IMR-90 (cell line): ENCODE measurements at regions not wholly inside any gene's neighbourhood (a gene's known extent, or its start where the extent isn't known, plus 50 kb on each side); places are given as distances from the start of the nearest gene placed in this dataset.

ENCODE experiments used
- ATAC-seq: fragments of 200-7000 bp; cut with Tn5 transposase; 2 replicates; pipeline ENCODE4 v1.9.1; 2020; ENCODE audit warnings: low read depth, mild to moderate bottlenecking, moderate library complexity
- BruUV-seq: library from RNA; stranded (reverse); fragments of 400-500 nt; replicated peaks from 2 replicates; lab custom pipeline; 2021; lab: Mats Ljungman, UMichigan
- CTCF ChIA-PET: fragments of 300-600 bp; formaldehyde crosslinking; extraction: SDS; loops from one replicate; lab custom pipeline; 2021; ENCODE audit warnings: antibody characterized with exemption; lab: Yijun Ruan, JAX
- POLR2A ChIA-PET: fragments of 300-600 bp; sonication (Branson Sonifier 250); formaldehyde crosslinking; loops from one replicate; lab custom pipeline; 2022; ENCODE audit warnings: antibody characterized with exemption; ENCODE audit not compliant: unreplicated experiment; lab: Charles Lee
- DNase-seq: peaks from one replicate; pipeline ENCODE4 v3.0.0; 2013
- H2AFZ ChIP-seq: replicated peaks from 2 replicates; pipeline ENCODE3; 2013; ENCODE audit warnings: low read length, mild to moderate bottlenecking; ENCODE audit not compliant: poor library complexity
- H2AK5ac ChIP-seq: 2 replicates; pipeline ENCODE4 v1.6.1; 2013; ENCODE audit warnings: low read depth, low read length, inconsistent platforms
- H2AK9ac ChIP-seq: replicated peaks from 2 replicates; pipeline ENCODE3; 2013; ENCODE audit warnings: mild to moderate bottlenecking, low read depth, low read length, moderate library complexity; ENCODE audit not compliant: poor library complexity
- H2BK120ac ChIP-seq: 2 replicates; pipeline ENCODE4 v1.6.1; 2013; ENCODE audit warnings: low read depth, low read length, inconsistent platforms
- H2BK15ac ChIP-seq: 3 replicates; pipeline ENCODE4 v1.6.1; 2013; ENCODE audit warnings: low read depth, low read length, inconsistent platforms
- H2BK20ac ChIP-seq: 2 replicates; pipeline ENCODE4 v1.6.1; 2013; ENCODE audit warnings: low read depth, mild to moderate bottlenecking, inconsistent platforms, low read length, moderate library complexity
- H2BK5ac ChIP-seq: 2 replicates; pipeline ENCODE4 v1.6.1; 2013; ENCODE audit warnings: mild to moderate bottlenecking, low read depth, low read length, inconsistent platforms; ENCODE audit not compliant: poor library complexity, severe bottlenecking
- H3K14ac ChIP-seq: replicated peaks from 2 replicates; pipeline ENCODE4 v1.6.1; 2013; ENCODE audit warnings: low read depth, low read length, inconsistent platforms
- H3K18ac ChIP-seq: 2 replicates; pipeline ENCODE4 v1.6.1; 2013; ENCODE audit warnings: low read depth, low read length, control low read depth
- H3K23ac ChIP-seq: 2 replicates; pipeline ENCODE4 v1.6.1; 2013; ENCODE audit warnings: low read depth, low read length, inconsistent platforms
- H3K27ac ChIP-seq: 2 replicates; pipeline ENCODE4 v1.5.1; 2013; ENCODE audit warnings: mild to moderate bottlenecking, control low read depth, low read length; ENCODE audit not compliant: insufficient read depth
- H3K27me3 ChIP-seq: 2 replicates; pipeline ENCODE4 v1.6.1; 2013; ENCODE audit warnings: low read length; ENCODE audit not compliant: control insufficient read depth, insufficient read depth
- H3K36me3 ChIP-seq: 2 replicates; pipeline ENCODE4 v1.6.1; 2013; ENCODE audit warnings: low read length, mixed read lengths; ENCODE audit not compliant: control insufficient read depth, insufficient read depth
- H3K4ac ChIP-seq: 2 replicates; pipeline ENCODE4 v1.6.1; 2013; ENCODE audit warnings: low read depth, low read length, inconsistent platforms
- H3K4me1 ChIP-seq: 2 replicates; pipeline ENCODE4 v1.6.1; 2013; ENCODE audit warnings: low read length, mixed read lengths; ENCODE audit not compliant: control insufficient read depth, insufficient read depth
- H3K4me2 ChIP-seq: 2 replicates; pipeline ENCODE4 v1.6.1; 2013; ENCODE audit warnings: low read depth, mild to moderate bottlenecking, control low read depth, low read length, moderate library complexity
- H3K4me3 ChIP-seq: 2 replicates; pipeline ENCODE4 v1.5.1; 2013; ENCODE audit warnings: low read depth, mild to moderate bottlenecking, control low read depth, low read length, moderate library complexity; ENCODE audit not compliant: insufficient read depth
- H3K56ac ChIP-seq: 2 replicates; pipeline ENCODE4 v1.6.1; 2013; ENCODE audit warnings: low read length, inconsistent platforms; ENCODE audit not compliant: insufficient read depth; ENCODE audit errors: extremely low read depth
- H3K79me1 ChIP-seq, 2 experiments: 2 replicates each; pipeline ENCODE4 v1.6.1; 2013; ENCODE audit warnings: low read length in 2 of 2, inconsistent platforms in 1 of 2, low read depth in 1 of 2
- H3K9ac ChIP-seq: 2 replicates; pipeline ENCODE4 v1.6.1; 2013; ENCODE audit warnings: low read depth, low read length, control low read depth
- H3K9me1 ChIP-seq: 2 replicates; pipeline ENCODE4 v1.6.1; 2013; ENCODE audit warnings: low read length, inconsistent platforms; ENCODE audit not compliant: insufficient read depth
- H3K9me3 ChIP-seq: 2 replicates; pipeline ENCODE4 v1.6.1; 2013; ENCODE audit warnings: low read length; ENCODE audit not compliant: control insufficient read depth, insufficient read depth
- H4K20me1 ChIP-seq: 2 replicates; pipeline ENCODE4 v1.6.1; 2013; ENCODE audit warnings: low read length, inconsistent platforms; ENCODE audit not compliant: insufficient read depth
- H4K5ac ChIP-seq: 2 replicates; pipeline ENCODE4 v1.6.1; 2013; ENCODE audit warnings: mild to moderate bottlenecking, low read depth, low read length, control low read depth
- H4K8ac ChIP-seq, 2 experiments: 2 replicates each; pipeline ENCODE4 v1.6.1; 2013; ENCODE audit warnings: low read depth in 2 of 2, low read length in 2 of 2, control low read depth in 1 of 2, inconsistent platforms in 1 of 2
- H4K91ac ChIP-seq: 2 replicates; pipeline ENCODE4 v1.6.1; 2013; ENCODE audit warnings: low read depth, low read length, inconsistent platforms; ENCODE audit not compliant: insufficient read depth
- BHLHE40 ChIP-seq: fragments of 150-350 bp; IDR thresholded peaks from 2 replicates; pipeline ENCODE4 v1.6.1; 2016; ENCODE audit warnings: mild to moderate bottlenecking, low read depth, low read length
- CEBPB ChIP-seq: IDR thresholded peaks from 2 replicates; pipeline ENCODE4 v1.6.1; 2012; ENCODE audit warnings: low read depth, low read length, improper control_type of control experiment
- FOS ChIP-seq: fragments of 150-350 bp; IDR thresholded peaks from 2 replicates; pipeline ENCODE4 v1.6.1; 2016; ENCODE audit warnings: low read depth, low read length
- MAZ ChIP-seq: IDR thresholded peaks from 2 replicates; pipeline ENCODE4 v1.6.1; 2012; ENCODE audit warnings: low read depth, mild to moderate bottlenecking, low read length, improper control_type of control experiment, moderate library complexity, borderline replicate concordance
- MXI1 ChIP-seq: IDR thresholded peaks from 2 replicates; pipeline ENCODE4 v1.6.1; 2012; ENCODE audit warnings: low read depth, mild to moderate bottlenecking, low read length, moderate library complexity, borderline replicate concordance
- NFE2L2 ChIP-seq: fragments of 150-350 bp; IDR thresholded peaks from 2 replicates; pipeline ENCODE4 v1.6.1; 2016; ENCODE audit warnings: low read depth, mild to moderate bottlenecking, low read length
- POLR2A ChIP-seq: IDR thresholded peaks from 2 replicates; pipeline ENCODE4 v1.6.1; 2012; ENCODE audit warnings: mild to moderate bottlenecking, low read depth, low read length
- RCOR1 ChIP-seq: IDR thresholded peaks from 2 replicates; pipeline ENCODE4 v1.6.1; 2012; ENCODE audit warnings: mild to moderate bottlenecking, low read length, improper control_type of control experiment; ENCODE audit not compliant: insufficient replicate concordance
- RFX5 ChIP-seq: IDR thresholded peaks from 2 replicates; pipeline ENCODE4 v1.8.0; 2012; ENCODE audit warnings: low read depth, mild to moderate bottlenecking, low read length, moderate library complexity
- SMC3 ChIP-seq: fragments of 150-350 bp; IDR thresholded peaks from 2 replicates; pipeline ENCODE4 v1.6.1; 2016; ENCODE audit warnings: low read depth, mild to moderate bottlenecking, antibody characterized with exemption, low read length, moderate library complexity
- WGBS, 2 experiments: methylation state at CpG; one replicate each; pipeline versions ENCODE4 v1.1.5 to v1.1.7; 2013; ENCODE audit warnings: missing lambda C conversion rate in 2 of 2; ENCODE audit not compliant: insufficient read length in 1 of 2; ENCODE audit errors: extremely low coverage in 2 of 2; 5-methylcytosine and 5-hydroxymethylcytosine counted together
- dilution Hi-C: fragments of 300-500 bp; cut with HindIII; formaldehyde crosslinking; loops from one replicate; pipeline ENCODE4 v1.14.3; 2018; ENCODE audit warnings: low sequenced_read_pairs; ENCODE audit not compliant: unreplicated experiment
- in situ Hi-C: fragments of 300-500 bp; cut with MboI; formaldehyde crosslinking; loops from 3 replicates; pipeline ENCODE4 v1.14.3; 2019; ENCODE audit warnings: low sequenced_read_pairs, inconsistent platforms, mixed read lengths
- intact Hi-C: fragments of 100-400 bp; cut with micrococcal nuclease; formaldehyde crosslinking; loops from 2 replicates; pipeline ENCODE4 v1.10.0; 2022
- TF ChIP-seq, protein P1 (sequence below): fragments of 150-350 bp; IDR thresholded peaks from 2 replicates; pipeline ENCODE4 v1.6.1; 2016; ENCODE audit warnings: low read depth, mild to moderate bottlenecking, low read length, moderate library complexity, borderline replicate concordance

DNA sequence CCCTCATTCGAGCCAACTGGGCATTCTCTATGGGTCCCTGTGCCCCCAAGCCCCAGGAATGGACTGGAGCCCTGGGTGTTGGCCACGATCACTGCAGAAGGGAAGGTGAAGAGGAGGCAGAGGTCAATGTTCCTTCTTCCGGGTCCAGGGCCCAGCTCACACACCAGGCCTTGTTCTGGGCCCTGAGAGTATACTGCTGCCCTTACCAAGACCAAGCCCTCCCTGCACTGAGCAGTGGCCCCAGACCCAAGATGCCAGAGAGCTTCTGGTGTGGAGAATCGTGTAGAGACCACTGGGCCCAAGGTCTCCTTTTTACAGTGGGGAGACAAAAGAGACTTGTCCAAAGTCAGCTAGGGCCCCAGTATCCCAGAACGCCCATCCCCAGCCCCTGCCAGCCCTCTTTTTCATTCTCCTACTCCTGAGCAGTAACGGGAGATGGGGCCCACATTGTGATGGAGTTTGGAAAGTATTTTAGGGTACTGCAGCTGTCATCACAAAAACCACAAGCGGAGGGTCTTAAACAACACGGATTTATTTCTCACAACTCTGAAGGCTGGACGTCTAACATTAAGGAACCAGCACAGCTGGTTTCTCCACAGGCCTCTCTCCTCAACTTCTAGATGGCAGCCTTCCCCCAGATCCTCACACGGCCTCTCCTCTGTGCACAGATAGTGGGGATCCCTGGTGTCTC is 79.4 kb downstream of the PDGFA start:
- H2BK15ac ChIP-seq = no peak overlapping the region
- H3K56ac ChIP-seq = no peak overlapping the region
- DNase-seq = no peak
- no peak overlapping the region for H2AFZ ChIP-seq
- no peak overlapping the region for H2BK5ac ChIP-seq
- no peak for ATAC-seq
- ChIA-PET POLR2A (no interaction called here), CTCF (no interaction called here)
- no TSS peak for BruUV-seq
- H3K79me1 ChIP-seq = no peaks in the 10 kb centered on the region
- H2AK5ac ChIP-seq = no peak overlapping the region
- H3K4ac ChIP-seq = no peak overlapping the region
- TF ChIP-seq MAZ (no peak), CEBPB (no peak), SMC3 (no peak), BHLHE40 (no peak), RFX5 (no peak), RCOR1 (no peak), NFE2L2 (no peak), POLR2A (no peak), MXI1 (no peak), FOS (no peak)
- TF ChIP-seq, protein P1, sequence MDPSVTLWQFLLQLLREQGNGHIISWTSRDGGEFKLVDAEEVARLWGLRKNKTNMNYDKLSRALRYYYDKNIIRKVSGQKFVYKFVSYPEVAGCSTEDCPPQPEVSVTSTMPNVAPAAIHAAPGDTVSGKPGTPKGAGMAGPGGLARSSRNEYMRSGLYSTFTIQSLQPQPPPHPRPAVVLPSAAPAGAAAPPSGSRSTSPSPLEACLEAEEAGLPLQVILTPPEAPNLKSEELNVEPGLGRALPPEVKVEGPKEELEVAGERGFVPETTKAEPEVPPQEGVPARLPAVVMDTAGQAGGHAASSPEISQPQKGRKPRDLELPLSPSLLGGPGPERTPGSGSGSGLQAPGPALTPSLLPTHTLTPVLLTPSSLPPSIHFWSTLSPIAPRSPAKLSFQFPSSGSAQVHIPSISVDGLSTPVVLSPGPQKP = no peak
- no peak overlapping the region for H3K4me2 ChIP-seq
- H3K36me3 ChIP-seq = no peaks in the 10 kb centered on the region
- no peak overlapping the region for H4K8ac ChIP-seq
- no peaks in the 10 kb centered on the region for H3K4me1 ChIP-seq
- no peak overlapping the region for H2AK9ac ChIP-seq
- H2BK120ac ChIP-seq = no peak overlapping the region
- H3K4me3 ChIP-seq = no peak overlapping the region
- H2BK20ac ChIP-seq = no peak overlapping the region
- H3K9me1 ChIP-seq = no peaks in the 10 kb centered on the region
- H3K9me3 ChIP-seq = peaks cover 5% of the 10 kb centered on the region
- peaks cover 22% of the 10 kb centered on the region for H3K27me3 ChIP-seq
- H3K18ac ChIP-seq = no peak overlapping the region
- H4K20me1 ChIP-seq = no peaks in the 10 kb centered on the region
- no peak overlapping the region for H3K23ac ChIP-seq
- WGBS, 2 experiments = 83% methylated on average over 1 of the region's 10 CpGs; no CpG with 5 or more reads in 1 of the 2 experiments
- no peak overlapping the region for H3K14ac ChIP-seq
- H3K9ac ChIP-seq = no peak overlapping the region
- no peak overlapping the region for H4K91ac ChIP-seq
- H3K27ac ChIP-seq = no peak overlapping the region
- intact Hi-C loops = no loop called here
- dilution Hi-C loops = no loop called here
- no peak overlapping the region for H4K5ac ChIP-seq
- in situ Hi-C loops = no loop called here
